ENCODE measurements at regions not wholly inside any gene's neighbourhood (a gene's known extent, or its start where the extent isn't known, plus 50 kb on each side); places are given as distances from the start of the nearest gene placed in this dataset.

DNA sequence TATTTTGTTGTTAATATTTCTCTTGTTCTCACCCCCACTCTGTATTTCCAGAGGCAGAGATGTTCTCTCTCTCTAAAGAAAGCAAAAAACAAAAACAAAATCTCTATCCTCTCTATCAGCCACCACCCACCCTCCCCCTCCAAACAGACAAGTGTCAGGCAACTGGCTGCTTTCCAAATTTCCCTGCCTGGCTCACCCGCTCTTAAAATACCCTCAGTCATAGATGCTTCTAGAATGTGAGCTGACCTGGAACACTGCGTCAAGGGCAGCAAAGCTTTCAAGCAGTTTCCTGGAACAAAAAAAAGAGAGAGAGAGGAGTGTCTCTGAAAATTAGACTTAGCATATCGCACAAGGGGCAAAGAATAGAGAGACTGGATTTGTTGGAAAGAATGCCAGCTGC lies 341.0 kb upstream of the ZMIZ1 start:
- no TSS peak for BruUV-seq (replicated peaks)
- Histone ChIP-seq H3K4me3 (ENCODE audit: low read depth, low read length, poor library complexity, severe bottlenecking) (no peak overlapping the region), H3K36me3 (ENCODE audit: insufficient read depth, low read length, poor library complexity, severe bottlenecking) (no peaks in the 10 kb centered on the region), H3K4me1 (ENCODE audit: insufficient read depth, low read length, poor library complexity, severe bottlenecking) (no peaks in the 10 kb centered on the region), H3K9me3 (ENCODE audit: low read depth, low read length, poor library complexity, severe bottlenecking) (no peaks in the 10 kb centered on the region), H3K27ac (ENCODE audit: low read depth, low read length, poor library complexity, severe bottlenecking) (no peak overlapping the region), H3K27me3 (replicated peaks; ENCODE audit: insufficient read depth, low read depth, low read length, poor library complexity) (peaks cover 15% of the 10 kb centered on the region)
- POLR2A ChIA-PET (ENCODE audit: low non-redundant PET), result no interaction called here
- CTCF ChIA-PET, result no interaction called here
- intact Hi-C loops (cut with micrococcal nuclease; ENCODE audit: unreplicated experiment), result no loop called here
- TF ChIP-seq, protein P1, sequence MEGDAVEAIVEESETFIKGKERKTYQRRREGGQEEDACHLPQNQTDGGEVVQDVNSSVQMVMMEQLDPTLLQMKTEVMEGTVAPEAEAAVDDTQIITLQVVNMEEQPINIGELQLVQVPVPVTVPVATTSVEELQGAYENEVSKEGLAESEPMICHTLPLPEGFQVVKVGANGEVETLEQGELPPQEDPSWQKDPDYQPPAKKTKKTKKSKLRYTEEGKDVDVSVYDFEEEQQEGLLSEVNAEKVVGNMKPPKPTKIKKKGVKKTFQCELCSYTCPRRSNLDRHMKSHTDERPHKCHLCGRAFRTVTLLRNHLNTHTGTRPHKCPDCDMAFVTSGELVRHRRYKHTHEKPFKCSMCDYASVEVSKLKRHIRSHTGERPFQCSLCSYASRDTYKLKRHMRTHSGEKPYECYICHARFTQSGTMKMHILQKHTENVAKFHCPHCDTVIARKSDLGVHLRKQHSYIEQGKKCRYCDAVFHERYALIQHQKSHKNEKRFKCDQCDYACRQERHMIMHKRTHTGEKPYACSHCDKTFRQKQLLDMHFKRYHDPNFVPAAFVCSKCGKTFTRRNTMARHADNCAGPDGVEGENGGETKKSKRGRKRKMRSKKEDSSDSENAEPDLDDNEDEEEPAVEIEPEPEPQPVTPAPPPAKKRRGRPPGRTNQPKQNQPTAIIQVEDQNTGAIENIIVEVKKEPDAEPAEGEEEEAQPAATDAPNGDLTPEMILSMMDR (conservative IDR thresholded peaks at IDR 0.05; ENCODE audit: low read depth, low read length), result no peak
- no peak for TF ChIP-seq EZH2 (IDR thresholded peaks at IDR 0.05; ENCODE audit: borderline replicate concordance, low read depth, low read length, poor library complexity, severe bottlenecking)
- no peak for DNase-seq (ENCODE audit: low spot score)

- Histone ChIP-seq H3K4me3 (ENCODE audit: low read depth, low read length, poor library complexity, severe bottlenecking) (no peak overlapping the region), H3K4me1 (ENCODE audit: insufficient read depth, low read length, poor library complexity, severe bottlenecking) (no peaks in the 10 kb centered on the region), H3K9me3 (ENCODE audit: low read depth, low read length, poor library complexity, severe bottlenecking) (no peaks in the 10 kb centered on the region), H3K27ac (ENCODE audit: low read depth, low read length, poor library complexity, severe bottlenecking) (no peak overlapping the region), H3K36me3 (ENCODE audit: insufficient read depth, low read length, poor library complexity, severe bottlenecking) (no peaks in the 10 kb centered on the region), H3K27me3 (replicated peaks; ENCODE audit: insufficient read depth, low read depth, low read length, poor library complexity) (peaks cover 15% of the 10 kb centered on the region)
- intact Hi-C loops (cut with micrococcal nuclease; ENCODE audit: unreplicated experiment), result no loop called here
- POLR2A ChIA-PET (ENCODE audit: low non-redundant PET), result no interaction called here
- no peak for DNase-seq (ENCODE audit: low spot score)
- TF ChIP-seq, protein P1 (conservative IDR thresholded peaks at IDR 0.05; ENCODE audit: low read depth, low read length), result no peak
- TF ChIP-seq EZH2 (IDR thresholded peaks at IDR 0.05; ENCODE audit: borderline replicate concordance, low read depth, low read length, poor library complexity, severe bottlenecking), result no peak
- CTCF ChIA-PET, result no interaction called here
- no TSS peak for BruUV-seq (replicated peaks)
These were observed 340.6 kb upstream of the ZMIZ1 start for GRCh38 chr10:78728176-78728575.

GRCh38 chr10:78729366-78729765 lies 339.4 kb upstream of the ZMIZ1 start:
- Histone ChIP-seq H3K27ac (ENCODE audit: low read depth, low read length, poor library complexity, severe bottlenecking) (no peak overlapping the region), H3K4me1 (ENCODE audit: insufficient read depth, low read length, poor library complexity, severe bottlenecking) (no peaks in the 10 kb centered on the region), H3K27me3 (replicated peaks; ENCODE audit: insufficient read depth, low read depth, low read length, poor library complexity) (peaks cover 15% of the 10 kb centered on the region), H3K9me3 (ENCODE audit: low read depth, low read length, poor library complexity, severe bottlenecking) (no peaks in the 10 kb centered on the region), H3K4me3 (ENCODE audit: low read depth, low read length, poor library complexity, severe bottlenecking) (no peak overlapping the region), H3K36me3 (ENCODE audit: insufficient read depth, low read length, poor library complexity, severe bottlenecking) (no peaks in the 10 kb centered on the region)
- BruUV-seq (replicated peaks), result no TSS peak
- TF ChIP-seq EZH2 (IDR thresholded peaks at IDR 0.05; ENCODE audit: borderline replicate concordance, low read depth, low read length, poor library complexity, severe bottlenecking), result no peak
- ChIA-PET CTCF (no interaction called here), POLR2A (ENCODE audit: low non-redundant PET) (no interaction called here)
- intact Hi-C loops (cut with micrococcal nuclease; ENCODE audit: unreplicated experiment), result no loop called here
- DNase-seq (ENCODE audit: low spot score), result no peak

GRCh38 chr10:78729800-78730199 lies 339.0 kb upstream of the ZMIZ1 start:
- BruUV-seq (replicated peaks), result no TSS peak
- TF ChIP-seq, protein P1 (conservative IDR thresholded peaks at IDR 0.05; ENCODE audit: low read depth, low read length), result no peak
- TF ChIP-seq EZH2 (IDR thresholded peaks at IDR 0.05; ENCODE audit: borderline replicate concordance, low read depth, low read length, poor library complexity, severe bottlenecking), result no peak
- ChIA-PET CTCF (no interaction called here), POLR2A (ENCODE audit: low non-redundant PET) (no interaction called here)
- Histone ChIP-seq H3K4me1 (ENCODE audit: insufficient read depth, low read length, poor library complexity, severe bottlenecking) (no peaks in the 10 kb centered on the region), H3K9me3 (ENCODE audit: low read depth, low read length, poor library complexity, severe bottlenecking) (no peaks in the 10 kb centered on the region), H3K27me3 (replicated peaks; ENCODE audit: insufficient read depth, low read depth, low read length, poor library complexity) (peaks cover 11% of the 10 kb centered on the region), H3K4me3 (ENCODE audit: low read depth, low read length, poor library complexity, severe bottlenecking) (no peak overlapping the region), H3K36me3 (ENCODE audit: insufficient read depth, low read length, poor library complexity, severe bottlenecking) (no peaks in the 10 kb centered on the region), H3K27ac (ENCODE audit: low read depth, low read length, poor library complexity, severe bottlenecking) (no peak overlapping the region)
- intact Hi-C loops (cut with micrococcal nuclease; ENCODE audit: unreplicated experiment), result no loop called here
- DNase-seq (ENCODE audit: low spot score), result no peak
